Fibroblast of skin of left quadriceps (primary cell): ENCODE measurements at regions not wholly inside any gene's neighbourhood (a gene's known extent, or its start where the extent isn't known, plus 50 kb on each side); places are given as distances from the start of the nearest gene placed in this dataset.

ENCODE experiments used
- DNase-seq, 2 experiments: peaks; one replicate each; pipeline ENCODE4 v3.0.0-alpha.2; 2013; ENCODE audit warnings: low read depth in 2 of 2

DNA sequence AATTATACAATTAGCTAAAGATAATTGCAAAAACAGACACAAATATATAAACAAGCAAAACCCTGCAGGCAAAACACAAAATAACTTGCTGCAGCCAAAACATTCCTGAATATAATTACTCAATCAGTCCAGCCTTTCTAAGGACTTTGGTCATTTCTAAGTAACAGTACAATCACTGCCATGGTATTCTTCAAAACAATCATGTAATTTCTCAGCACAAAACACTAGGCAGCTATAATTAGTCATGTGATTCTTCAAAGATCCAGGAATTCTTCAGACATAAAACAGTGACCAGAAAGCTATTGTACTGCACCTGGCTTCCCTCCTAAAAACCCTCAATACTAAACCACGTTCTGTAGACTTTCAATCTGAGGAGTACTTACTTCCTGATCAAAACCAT lies 881.1 kb downstream of the EPHA7 start:
- no peak for DNase-seq

DNA sequence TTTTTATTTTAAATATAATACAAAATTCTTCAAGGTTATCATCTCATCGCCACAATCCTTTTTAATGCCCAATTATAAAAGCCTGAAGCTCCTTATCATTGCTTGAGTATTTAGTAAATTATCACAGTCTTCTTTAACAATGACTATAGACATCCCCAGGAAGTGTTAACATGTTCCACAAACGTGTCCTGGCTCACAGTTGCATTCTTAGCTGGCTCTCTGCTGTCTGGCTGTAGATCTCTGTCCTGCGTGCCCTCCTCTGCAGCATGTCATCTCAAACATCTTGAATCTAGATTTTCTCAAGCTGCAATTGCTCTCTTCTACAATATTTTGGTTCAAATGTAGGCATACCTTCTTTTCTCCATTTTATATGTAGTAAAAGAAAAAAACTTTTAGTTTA lies 885.2 kb downstream of the EPHA7 start:
- no peak for DNase-seq

DNA sequence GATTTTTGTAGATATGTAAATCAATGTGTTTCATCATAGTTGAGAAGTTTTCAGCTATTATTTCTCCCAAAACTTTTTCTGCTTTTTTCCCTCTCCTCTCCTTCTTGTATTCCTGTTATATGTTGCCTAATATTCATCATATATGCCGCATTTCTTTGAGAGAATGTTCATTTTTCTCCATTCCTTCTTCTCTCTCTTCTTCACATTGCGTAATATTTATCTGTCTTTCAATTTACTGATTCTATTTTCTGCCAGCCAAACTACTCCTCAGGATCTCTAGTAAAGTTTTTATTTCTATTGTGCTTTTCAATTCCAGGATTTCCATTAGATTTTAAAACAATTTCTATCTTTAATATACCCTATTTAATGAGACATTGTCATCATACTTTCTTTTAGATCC lies 896.8 kb downstream of the EPHA7 start:
- DNase-seq, result no peak

DNA sequence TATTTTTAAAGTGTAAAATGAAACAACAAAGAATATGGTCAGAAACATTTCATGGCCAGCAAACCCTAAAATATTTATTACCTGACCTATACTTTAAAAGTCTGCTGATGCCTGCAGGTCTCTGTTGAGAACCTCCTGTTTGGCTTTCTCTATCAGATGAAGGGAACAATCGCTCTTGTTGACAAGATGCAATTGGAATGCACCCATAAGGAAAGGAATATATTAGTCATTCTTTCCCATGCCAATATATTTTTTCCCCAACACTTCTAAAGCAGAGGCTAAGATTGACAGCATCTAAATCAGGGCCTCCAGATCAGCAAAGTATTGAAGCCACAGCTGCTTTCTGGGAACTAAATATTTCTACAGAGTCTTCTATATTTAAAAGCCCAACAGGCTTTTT lies 897.8 kb downstream of the EPHA7 start:
- DNase-seq, result no peak

DNA sequence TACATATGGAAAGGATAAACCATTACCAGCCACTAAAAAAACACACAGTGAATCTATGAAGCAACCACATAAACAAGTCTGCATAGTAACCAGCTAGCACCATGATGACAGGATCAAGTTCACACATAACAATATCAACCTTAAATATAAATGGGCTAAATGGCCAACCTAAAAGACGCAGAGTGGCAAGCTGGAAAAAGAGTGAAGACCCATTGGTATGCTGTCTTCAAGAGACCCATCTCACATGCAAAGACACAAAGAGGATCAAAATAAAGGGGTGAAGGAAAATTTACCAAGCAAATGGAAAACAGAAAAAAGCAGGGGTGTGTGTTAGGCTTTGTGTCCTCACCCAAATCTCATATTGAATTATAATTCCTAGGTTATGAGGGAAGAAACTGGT lies 909.2 kb downstream of the EPHA7 start:
- DNase-seq, result no peak

DNA sequence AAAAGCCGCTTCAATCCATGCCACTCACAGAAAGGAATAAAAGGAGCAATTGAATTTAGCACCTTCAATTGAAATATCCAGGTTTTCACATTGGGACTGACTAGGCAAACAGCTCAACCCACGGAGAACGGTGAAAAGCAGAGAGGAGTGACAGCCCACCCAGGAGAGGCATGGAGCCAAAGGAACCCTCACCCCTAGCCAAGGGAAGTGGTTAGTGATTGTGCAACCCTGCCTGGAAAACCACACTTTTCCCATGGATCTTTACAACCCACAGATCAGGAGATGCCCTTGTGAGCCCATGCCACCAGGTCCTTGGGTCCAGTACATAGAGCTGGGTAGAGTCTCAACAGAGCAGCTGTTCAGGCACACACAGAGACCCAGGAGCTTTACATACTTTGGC lies 911.8 kb downstream of the EPHA7 start:
- no peak for DNase-seq

DNA sequence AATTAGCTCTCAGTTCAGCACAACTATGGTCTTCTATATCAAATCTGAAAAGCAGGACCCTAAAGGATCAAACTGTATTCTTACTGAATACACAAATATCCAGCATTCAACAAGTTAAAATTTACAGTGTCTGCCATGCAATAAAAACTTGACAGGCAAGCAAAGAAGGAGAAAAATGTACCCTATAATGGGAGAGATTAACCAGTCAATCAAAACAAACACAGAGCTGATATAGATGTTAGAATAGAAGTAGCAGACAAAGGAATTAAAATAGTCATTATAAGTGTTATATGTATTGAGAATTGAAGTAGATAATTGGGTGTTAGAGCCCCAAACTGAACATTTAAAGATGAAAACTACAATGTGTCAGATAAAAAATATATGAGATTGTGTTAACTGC lies 914.9 kb downstream of the EPHA7 start:
- no peak for DNase-seq

DNA sequence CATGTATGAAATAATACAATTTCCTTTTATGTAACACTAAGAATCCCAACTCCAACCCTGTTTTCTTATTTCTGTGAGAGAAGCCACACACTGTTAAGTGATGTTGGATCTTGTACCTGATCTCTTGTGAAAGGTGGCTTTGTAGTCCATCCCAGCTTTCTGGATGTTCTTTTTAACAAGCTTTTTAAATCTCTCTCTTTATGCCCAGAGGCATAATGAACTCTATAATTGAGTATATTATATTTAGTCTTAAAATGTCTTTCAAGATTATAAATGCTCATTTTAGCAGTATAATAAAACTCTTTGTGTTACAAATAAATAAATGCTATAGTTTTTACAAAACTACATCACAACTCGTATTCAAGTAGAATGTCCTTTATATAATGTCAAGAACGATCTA lies 922.1 kb downstream of the EPHA7 start:
- no peak for DNase-seq

DNA sequence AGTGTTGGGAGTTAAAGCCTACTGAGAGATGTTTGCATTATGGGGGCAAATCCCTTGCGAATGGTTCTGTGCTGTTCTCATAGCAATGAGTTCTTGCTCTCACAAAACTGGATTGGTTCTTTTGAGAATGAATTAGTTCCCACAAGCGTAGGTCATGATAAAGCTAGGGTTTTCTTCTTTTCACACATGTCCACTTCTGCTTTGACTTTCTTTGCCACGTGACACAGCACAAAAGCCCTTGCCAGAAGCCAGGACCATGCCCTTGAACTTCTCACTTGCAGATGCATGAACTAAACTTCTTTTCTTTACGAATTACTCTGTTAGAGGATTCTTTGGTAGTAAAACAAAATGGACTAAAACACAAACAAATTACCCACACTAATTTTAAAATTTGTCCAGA lies 922.8 kb downstream of the EPHA7 start:
- no peak for DNase-seq

DNA sequence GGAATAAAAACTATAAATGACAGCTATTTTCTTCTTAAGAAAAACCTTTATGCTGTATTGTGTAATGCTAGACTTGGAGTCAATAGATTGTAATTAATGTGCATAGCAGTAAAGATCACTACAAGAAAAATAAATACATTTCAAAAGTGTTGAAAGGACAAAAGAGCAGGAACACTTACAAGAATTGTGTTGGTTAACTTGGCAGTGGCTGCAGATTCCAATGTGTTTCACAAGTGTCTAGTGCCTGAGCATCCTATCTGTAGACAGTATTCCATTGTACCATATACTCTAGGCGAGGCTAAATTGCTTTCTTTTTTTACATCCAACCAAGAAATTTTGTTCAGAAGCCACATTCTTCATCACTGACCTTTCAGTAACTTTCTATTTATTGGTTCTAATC lies 924.1 kb downstream of the EPHA7 start:
- DNase-seq, result peak; percentile 62 to 64

DNA sequence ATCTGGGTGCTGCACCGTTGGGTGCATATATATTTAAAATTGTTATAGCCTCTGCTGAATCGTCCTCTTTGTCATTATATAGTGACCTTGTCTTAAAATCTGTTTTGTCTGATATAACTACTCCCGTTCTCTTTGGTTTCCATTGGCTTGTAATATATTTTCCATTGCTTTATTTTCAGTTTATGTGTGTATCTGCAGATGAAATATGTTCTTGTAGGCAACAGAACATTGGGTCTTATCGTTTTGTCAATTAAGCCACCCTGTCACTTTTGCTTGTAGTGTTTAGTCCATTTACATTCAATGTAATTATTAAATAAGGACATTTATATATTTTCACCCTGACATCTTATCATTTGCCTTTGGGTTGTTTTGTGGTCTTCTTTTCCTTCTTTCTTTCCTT lies 933.9 kb downstream of the EPHA7 start:
- DNase-seq, result no peak

DNA sequence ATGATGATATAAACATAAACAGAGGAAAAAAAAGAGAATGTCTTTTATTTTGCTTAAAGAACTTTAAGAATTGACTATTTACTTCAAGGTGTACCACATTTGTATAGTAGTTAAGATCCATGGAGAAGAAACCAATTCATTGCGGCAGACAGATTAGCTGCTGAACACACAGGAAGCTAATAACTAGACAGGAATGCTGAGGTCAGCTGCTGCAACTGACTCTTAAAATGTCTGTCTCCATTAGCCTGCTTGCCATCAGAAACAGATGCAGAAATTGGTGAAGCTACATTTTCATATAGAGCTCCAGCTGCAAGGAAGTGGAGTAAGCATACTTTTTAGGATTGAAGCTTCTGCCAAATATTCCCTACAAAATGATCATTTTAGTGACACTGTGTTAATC lies 939.5 kb downstream of the EPHA7 start:
- DNase-seq, result peak; percentile 20 to 24

DNA sequence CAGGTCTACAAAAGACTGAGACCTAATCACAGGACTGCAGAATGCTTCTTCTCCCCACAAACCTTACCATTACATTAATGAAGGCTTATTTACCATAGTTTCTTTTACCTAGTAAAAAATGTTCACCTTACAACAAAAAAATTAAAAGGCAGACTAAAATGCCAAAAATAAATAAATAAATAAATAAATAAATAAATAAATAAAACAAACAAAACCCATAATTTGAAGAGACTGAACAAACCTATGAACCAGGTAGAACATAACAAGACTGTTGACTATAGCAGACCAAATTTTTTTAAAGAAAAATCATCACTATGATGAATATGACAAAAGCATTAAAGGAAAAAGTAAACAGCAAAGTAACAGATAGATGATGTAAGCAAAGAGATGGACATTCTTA lies 946.3 kb downstream of the EPHA7 start:
- no peak for DNase-seq

DNA sequence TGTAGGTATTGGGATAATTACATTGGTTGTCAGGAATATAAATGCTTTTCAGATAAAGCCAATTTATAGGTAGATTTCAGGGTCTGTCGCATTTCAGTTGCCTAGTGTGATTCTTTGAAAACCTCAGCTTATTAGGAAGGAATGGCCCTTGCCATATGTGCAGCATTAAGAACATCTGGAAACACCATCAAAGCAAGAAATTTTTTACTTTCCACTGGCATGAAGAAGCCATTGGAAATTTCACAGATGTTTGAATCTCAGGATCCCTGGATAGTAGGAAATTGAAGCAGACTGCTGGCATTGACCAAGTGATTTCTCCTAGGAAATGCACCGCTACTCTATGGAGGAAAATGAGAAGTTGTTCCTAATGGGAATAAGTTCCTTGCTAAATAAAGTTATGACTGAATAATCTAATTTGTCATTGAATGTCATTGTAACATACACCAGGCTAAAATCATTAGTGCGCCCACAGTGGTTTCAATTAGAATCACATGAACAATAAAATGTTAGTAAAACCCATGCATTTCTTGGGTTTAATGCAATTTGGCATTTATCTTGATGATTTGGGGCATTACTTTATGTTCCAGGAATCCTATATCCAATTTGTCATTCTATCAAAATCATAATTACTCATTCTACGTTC lies 950.1 kb downstream of the EPHA7 start:
- DNase-seq, result no peak

DNA sequence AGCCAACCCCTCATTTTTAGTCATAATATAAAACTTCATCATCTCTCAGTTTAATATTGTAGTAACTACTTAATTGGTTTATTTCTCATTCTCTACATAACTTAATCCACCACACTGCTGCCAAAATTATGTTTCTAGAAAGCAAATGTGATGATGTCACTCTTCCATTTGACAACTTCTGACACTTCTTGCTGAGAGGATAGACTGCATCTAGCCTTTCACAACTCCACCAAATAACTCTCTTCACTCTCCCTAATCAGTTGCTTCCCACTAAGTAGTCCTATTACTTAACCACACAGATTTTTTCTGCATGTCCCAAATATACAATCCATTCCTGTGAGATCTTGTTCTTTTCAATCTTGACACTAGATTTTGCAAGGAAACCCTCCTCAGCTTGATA lies 951.3 kb downstream of the EPHA7 start:
- no peak for DNase-seq

DNA sequence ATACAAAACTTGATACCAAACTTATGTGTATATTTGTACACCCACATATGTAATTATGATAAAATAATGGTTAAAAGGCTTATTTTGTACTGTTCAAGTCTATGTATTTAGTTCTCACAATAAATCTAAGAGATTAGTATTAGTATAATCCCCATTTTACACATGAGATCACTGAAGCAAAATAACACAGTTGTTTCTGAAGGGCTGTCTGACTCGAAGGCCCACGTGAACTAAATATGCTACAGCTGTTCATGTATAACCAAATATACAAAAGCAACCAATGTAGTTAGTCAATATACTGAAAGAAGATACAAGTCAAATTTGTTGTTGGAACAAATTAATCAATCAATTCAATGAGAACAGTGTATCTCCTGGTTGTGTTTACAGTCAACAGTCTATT lies 959.2 kb downstream of the EPHA7 start:
- DNase-seq, result no peak

DNA sequence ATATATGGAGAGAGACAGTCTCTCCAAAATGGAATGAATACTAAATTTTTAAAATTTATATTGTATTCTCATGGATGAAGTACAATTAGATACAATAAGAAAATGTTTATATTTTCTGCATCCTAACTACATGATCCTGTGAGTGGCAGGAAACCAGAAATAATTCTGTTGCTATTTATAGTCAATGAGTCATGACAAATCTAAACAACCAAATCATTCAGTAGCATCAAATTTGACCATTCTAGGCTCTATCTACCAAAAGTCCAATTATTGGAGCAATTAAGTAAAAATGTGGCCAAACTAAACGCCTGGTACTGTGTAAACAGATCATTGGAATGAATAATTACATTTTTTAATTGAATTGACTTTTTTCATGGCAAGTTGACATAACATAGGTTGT lies 959.8 kb downstream of the EPHA7 start:
- DNase-seq, result no peak

DNA sequence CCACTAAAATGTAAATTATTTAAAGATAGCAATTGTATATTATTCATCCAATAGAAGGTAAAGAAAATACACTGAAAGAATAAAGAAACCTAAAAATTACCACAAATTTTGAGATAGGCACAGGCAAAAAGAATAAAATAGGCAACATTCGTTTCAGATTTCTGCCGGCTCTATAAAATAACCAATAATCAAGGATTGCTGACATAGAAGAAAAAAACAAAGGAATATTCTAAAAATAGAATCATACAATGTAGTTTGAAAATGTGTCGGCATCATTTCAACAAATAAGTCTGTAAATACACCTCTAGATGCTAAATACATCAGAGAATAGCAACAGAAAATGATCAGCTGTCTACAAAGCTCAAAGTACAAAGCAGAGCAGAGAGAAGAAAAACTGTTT lies 973.3 kb downstream of the EPHA7 start:
- DNase-seq, result no peak

DNA sequence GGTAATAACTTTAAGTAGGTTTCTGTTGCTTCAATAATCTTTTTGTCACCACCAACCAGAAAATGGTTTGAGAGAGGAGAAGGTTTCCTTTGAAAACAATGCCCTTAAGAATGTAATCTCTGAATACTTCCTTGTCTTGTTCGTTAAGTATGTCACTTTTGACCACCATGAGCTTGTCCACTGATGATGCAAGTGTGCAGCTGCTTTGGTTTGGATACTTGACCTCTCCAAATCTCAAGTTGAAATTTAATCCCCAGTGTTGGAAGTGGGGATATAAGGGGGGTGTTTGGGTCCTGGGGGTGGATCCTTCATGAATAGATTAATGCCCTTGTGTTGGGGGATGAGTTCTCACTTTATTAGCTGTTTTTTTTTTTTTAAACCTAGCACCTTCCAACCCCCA lies 985.4 kb downstream of the EPHA7 start:
- no peak for DNase-seq

DNA sequence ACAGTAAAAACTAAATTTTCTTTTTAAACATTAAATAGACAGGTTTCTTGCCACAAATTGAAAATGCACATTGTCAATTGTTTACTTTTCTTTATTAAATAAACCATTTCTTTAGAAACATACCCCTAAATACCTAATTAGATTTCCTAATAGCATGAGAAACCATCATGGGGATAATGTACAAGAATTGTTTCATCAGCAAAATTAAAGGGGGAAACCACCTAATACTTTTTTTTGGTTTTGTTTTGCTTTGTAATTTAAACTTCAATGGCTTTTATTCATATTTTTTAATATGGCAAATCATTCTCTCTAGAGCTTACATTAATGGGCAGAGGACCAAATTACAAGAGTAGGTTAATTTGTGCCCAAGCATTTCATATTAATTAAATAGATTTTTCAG lies 987.9 kb downstream of the EPHA7 start:
- no peak for DNase-seq

DNA sequence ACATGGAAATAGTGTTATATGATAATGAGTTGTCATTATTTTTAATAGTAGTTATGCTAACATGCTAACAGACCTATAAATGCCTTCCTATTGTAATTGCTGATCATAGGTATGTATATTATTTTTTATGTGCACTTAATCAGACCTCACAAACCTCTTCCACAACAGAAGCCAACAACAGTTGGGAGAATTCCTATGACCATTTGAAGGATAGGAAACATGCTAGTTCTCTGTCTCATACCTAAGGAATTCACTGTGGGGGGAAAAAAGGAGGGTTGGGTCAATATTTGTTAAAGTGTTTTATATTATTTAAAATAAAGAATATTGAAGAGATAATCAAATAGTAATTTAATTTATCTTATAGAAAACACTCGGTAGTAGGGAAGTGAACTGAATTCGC lies 990.9 kb downstream of the EPHA7 start:
- DNase-seq, result no peak

DNA sequence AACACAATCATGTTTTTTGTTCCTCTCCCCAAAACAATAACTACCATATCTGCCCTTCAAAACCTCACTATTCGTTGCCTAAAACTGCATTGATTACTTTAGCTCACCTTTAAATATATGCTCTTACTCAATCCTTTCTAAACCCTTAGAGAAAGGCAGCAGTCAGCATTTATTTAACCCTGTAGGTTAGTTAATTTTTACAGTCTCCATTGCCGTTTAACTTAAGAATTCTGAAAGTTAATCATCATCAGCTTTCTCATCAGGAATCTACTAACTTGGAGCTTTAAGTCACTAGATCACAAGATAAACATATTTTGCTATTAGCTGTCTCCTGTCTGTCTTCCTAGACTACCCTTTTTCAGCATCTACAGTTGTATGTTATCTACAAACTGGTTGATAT lies 991.9 kb downstream of the EPHA7 start:
- DNase-seq, result no peak

DNA sequence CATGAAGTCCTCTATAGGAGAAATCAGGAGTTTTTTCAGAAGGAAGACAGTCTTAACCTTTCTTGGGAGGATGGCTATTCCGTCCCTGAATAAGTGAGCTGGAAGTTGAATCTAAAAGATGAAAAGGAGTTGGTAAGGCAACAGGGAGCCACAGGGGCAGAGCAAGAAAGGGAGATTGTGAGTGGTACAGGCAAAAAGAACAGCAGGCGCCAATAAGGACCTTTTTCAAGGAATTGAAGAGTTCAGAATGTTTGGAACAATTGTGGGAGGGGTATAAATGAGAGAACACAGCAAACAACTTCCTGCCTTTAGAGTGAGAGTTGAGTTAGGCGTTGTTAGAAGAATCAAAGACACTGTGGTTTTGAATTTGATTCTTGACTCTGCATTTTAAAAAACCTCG lies 1003.7 kb downstream of the EPHA7 start:
- no peak for DNase-seq

DNA sequence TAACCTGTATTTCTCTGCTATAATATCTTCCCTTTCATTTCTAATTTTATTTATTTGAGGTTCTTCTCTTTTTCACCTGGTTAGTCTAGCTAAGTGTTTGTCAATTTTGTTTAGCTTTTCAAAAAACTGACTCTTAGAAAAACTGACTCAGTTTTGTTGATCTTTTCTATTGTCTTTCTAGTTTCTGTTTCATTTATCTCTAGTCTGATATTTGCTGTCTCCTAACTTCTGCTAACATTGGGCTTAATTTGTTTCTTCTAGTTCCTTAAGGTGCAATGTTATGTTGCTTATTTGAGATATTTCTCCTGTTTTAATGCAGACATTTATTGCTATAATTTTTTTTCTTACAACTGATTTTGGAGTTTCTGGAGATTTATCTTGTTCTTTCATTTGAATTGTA lies 1011.0 kb downstream of the EPHA7 start:
- no peak for DNase-seq

DNA sequence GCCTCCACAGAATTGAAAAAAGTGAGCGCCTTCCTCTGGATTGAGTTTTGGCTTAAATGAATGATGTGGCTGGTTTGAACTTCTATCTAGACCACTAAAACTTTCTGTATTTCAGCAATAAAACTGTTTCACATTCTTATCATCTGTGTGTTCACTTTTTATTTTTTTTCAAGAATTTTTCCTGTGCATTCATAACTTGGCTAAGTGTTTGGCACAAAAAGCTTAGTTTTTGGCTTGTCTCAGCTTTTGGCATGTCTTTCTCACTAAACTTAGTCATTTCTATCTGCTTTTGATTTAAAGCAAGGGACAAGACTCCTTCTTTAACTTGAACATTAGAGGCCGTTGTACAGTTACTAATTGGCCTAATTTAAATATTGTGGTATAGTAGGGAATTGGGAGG lies 1015.1 kb downstream of the EPHA7 start:
- no peak for DNase-seq
